ENCODE measurements at regions not wholly inside any gene's neighbourhood (a gene's known extent, or its start where the extent isn't known, plus 50 kb on each side); places are given as distances from the start of the nearest gene placed in this dataset.

GRCh38 chr10:6912021-6912420 is 331.9 kb upstream of the PRKCQ start:
- H3K36me3 ChIP-seq: no peaks in the 10 kb centered on the region
- intact Hi-C loops (cut with DNase I): loop anchor here in 1 of 4 donors (10.0 kb wide), 1 partner anchor 493 kb away; no protein-coding TSS in a partner anchor
- peaks cover 1% of the 10 kb centered on the region for H3K4me1 ChIP-seq (ENCODE audit: insufficient read depth)
- no peak overlapping the region for H3K4me3 ChIP-seq
- WGBS, 3 donors: 66 to 74% (median 72%) methylated on average over 2 of the region's 2 CpGs
- TF ChIP-seq POLR2A (IDR thresholded peaks at IDR 0.05) (no peak), EP300 (IDR thresholded peaks at IDR 0.05) (no peak), CTCF (IDR thresholded peaks at IDR 0.05) (no peak)
- H3K9me3 ChIP-seq: no peaks in the 10 kb centered on the region
- no peak overlapping the region for H3K27ac ChIP-seq
- no peak for DNase-seq
- no peaks in the 10 kb centered on the region for H3K27me3 ChIP-seq

- intact Hi-C loops (cut with DNase I): loop anchor here in 1 of 4 donors (10.0 kb wide), 1 partner anchor 495 kb away; no protein-coding TSS in a partner anchor
- TF ChIP-seq POLR2A (IDR thresholded peaks at IDR 0.05) (no peak), EP300 (IDR thresholded peaks at IDR 0.05) (no peak), CTCF (IDR thresholded peaks at IDR 0.05) (no peak)
Measured at GRCh38 chr10:6909905-6910560, 330.0 kb upstream of the PRKCQ start.

GRCh38 chr10:6907877-6908530 is 327.9 kb upstream of the PRKCQ start:
- Histone ChIP-seq H3K9me3 (no peaks in the 10 kb centered on the region), H3K27me3 (no peaks in the 10 kb centered on the region), H3K27ac (no peak overlapping the region), H3K4me3 (no peak overlapping the region), H3K36me3 (no peaks in the 10 kb centered on the region), H3K4me1 (ENCODE audit: insufficient read depth) (no peaks in the 10 kb centered on the region)
- no peak for DNase-seq
- WGBS, 3 donors: 77 to 84% (median 82%) methylated on average over 4 of the region's 4 CpGs
- intact Hi-C loops (cut with DNase I): no loop called here
- TF ChIP-seq CTCF (IDR thresholded peaks at IDR 0.05) (no peak), POLR2A (IDR thresholded peaks at IDR 0.05) (no peak), EP300 (IDR thresholded peaks at IDR 0.05) (no peak)

More at GRCh38 chr10:6909905-6910560, 330.0 kb upstream of the PRKCQ start:
- Histone ChIP-seq H3K36me3 (no peaks in the 10 kb centered on the region), H3K4me1 (ENCODE audit: insufficient read depth) (peaks cover 1% of the 10 kb centered on the region), H3K4me3 (no peak overlapping the region), H3K27me3 (no peaks in the 10 kb centered on the region), H3K9me3 (no peaks in the 10 kb centered on the region), H3K27ac (no peak overlapping the region)
- no peak for DNase-seq
- 73% methylated on average over 6 of the region's 6 CpGs for WGBS, 3 donors

- Histone ChIP-seq H3K4me1 (ENCODE audit: insufficient read depth) (no peaks in the 10 kb centered on the region), H3K4me3 (no peak overlapping the region), H3K27ac (no peak overlapping the region), H3K9me3 (no peaks in the 10 kb centered on the region), H3K27me3 (no peaks in the 10 kb centered on the region), H3K36me3 (no peaks in the 10 kb centered on the region)
- no peak for DNase-seq
- intact Hi-C loops (cut with DNase I): no loop called here
- TF ChIP-seq CTCF (IDR thresholded peaks at IDR 0.05): no peak
- 80 to 87% (median 85%) methylated on average over 2 of the region's 2 CpGs for WGBS, 3 donors
Measured at GRCh38 chr10:6894405-6894804, 314.3 kb upstream of the PRKCQ start.
